NOMO-1 treated with dmso at 0.1 percent for 144 hours (cell line): ENCODE measurements at regions not wholly inside any gene's neighbourhood (a gene's known extent, or its start where the extent isn't known, plus 50 kb on each side); places are given as distances from the start of the nearest gene placed in this dataset.

Source experiments
- DNase-seq: peaks from one replicate; lab custom pipeline; 2025; ENCODE audit not compliant: unreplicated experiment; lab: John Stamatoyannopoulos, UW

- DNase-seq, result peak; percentile 35
Observed at GRCh38 chr10:52679117-52679516, 93.5 kb downstream of the MBL2 start.

- DNase-seq, result no peak
Observed at GRCh38 chr10:52682766-52683165, 89.8 kb downstream of the MBL2 start.

- no peak for DNase-seq
Observed at GRCh38 chr10:52683776-52684175, 88.8 kb downstream of the MBL2 start.

GRCh38 chr10:52688899-52689298 lies 83.7 kb downstream of the MBL2 start:
- DNase-seq, result no peak

- DNase-seq, result no peak
Observed at GRCh38 chr10:52696232-52696631, 76.4 kb downstream of the MBL2 start.

GRCh38 chr10:52701647-52702046 lies 70.9 kb downstream of the MBL2 start:
- DNase-seq, result no peak

GRCh38 chr10:52703451-52703850 lies 69.1 kb downstream of the MBL2 start:
- no peak for DNase-seq

- no peak for DNase-seq
Observed at GRCh38 chr10:52703898-52704297, 68.7 kb downstream of the MBL2 start.

GRCh38 chr10:52706332-52707070 lies 66.1 kb downstream of the MBL2 start:
- DNase-seq, result no peak
